Inflammatory macrophage treated with lipopolysaccharide for 4 hours (primary cell): ENCODE measurements at regions not wholly inside any gene's neighbourhood (a gene's known extent, or its start where the extent isn't known, plus 50 kb on each side); places are given as distances from the start of the nearest gene placed in this dataset.
A peak's percentile ranks its signal among the peaks of the same experiment; 100 is the strongest.
"Not testable (repeated sequence)": the region's sequence is repeated elsewhere in the genome, so short reads cannot be mapped to it uniquely, and the experiment has no call there.

Source experiments
- DNase-seq: peaks from one replicate; pipeline ENCODE4 v3.0.0-alpha.2; 2020

DNA sequence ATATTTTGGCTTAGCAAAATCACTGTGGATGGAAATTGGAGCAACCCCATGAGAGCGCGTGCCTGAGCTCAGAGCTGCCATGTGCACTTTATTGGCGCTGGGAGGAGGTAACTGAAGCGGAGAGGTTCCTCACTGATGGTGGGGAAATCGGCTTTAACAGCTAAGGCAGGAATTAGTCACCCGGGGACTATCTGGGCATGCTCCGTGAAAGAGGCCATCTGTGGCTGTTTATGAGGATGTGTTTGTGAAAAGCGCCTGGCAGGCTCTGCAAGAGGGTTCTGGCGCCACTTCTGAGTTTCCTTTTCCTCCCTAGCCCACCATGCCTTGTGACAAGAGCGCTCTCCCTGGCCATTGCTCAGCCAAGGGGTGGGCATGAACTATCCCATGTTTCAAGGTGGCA lies 815.6 kb downstream of the UQCRFS1 start:
- no peak for DNase-seq

DNA sequence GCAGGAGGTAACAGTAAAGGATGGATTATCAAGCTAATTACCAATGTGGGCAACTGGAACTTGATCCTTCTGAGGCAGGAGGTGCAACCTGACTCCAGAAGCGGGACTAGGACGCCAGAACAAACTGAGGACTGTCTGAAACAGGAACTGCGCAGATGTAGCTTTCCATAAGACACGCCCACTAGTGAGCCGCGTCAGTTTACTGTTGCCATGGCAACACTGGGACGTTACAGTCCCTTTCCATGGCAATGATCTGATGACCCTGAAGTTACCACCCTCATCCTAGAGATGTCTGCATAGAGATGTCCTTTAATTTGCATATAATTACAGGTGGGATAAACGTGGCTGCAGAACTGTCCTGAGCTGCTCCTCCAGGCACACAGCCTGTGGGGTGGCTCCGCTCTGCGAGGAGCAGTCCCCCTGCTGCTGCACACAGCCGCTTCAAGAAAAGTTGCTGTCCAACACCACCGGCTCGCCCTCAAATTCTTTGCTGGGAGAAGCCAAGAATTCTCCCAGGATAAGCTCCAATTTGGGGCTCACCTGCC lies 816.6 kb downstream of the UQCRFS1 start:
- no peak for DNase-seq

DNA sequence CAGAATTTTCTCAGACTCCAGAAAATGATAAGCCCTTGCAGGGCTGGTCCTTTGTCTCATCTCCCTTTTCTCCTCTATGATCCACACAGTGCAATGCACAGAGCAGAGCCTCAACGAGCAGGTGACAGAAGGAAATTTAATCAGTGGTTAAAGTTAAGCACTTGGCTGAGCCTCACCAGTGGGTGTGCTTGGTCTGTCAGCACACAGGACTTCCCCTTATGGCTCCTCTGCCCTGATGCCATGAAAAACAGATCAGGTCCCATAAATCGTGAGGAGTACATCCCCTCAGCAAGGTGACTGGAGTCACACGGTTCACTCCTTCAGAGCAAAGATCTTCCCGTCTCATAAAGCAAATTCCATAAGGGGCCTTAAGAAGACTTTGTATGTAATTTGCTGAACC lies 818.2 kb downstream of the UQCRFS1 start:
- DNase-seq: no peak

DNA sequence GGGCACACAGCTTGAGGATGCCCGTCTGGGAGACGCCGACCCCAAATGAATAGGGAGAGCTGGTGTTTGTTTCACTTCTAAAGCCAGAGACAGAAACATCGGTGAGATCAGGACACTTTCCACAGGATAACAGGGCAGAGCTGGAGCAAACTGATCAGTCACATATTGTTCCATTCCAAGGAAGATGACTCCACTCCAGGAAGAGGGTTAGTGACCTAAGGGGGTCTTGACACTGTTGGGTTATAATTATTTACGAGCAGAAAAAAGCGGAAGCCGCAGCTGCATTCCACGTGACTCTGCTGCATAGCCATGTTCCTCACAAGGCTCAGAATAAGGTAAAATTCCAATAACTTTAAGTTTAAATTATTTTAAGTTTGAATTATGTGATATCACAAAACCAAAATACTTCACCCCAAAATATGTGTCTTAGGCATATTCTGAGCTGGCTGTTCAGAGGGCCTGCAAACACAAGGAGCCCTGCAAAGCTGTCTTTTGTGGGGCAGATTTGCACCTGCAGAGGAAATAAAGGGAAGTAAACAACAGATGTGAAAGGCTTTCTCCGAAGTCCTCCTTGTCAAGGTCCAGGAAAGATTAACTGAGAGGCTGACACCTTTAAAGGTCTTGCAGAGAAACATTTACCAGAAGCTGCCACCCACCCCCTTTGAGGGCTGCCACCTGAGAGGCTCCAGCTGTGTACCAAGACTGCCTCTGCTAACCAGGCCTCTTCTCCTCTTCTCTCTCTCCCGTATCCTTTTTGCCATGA lies 819.2 kb downstream of the UQCRFS1 start:
- no peak for DNase-seq

DNA sequence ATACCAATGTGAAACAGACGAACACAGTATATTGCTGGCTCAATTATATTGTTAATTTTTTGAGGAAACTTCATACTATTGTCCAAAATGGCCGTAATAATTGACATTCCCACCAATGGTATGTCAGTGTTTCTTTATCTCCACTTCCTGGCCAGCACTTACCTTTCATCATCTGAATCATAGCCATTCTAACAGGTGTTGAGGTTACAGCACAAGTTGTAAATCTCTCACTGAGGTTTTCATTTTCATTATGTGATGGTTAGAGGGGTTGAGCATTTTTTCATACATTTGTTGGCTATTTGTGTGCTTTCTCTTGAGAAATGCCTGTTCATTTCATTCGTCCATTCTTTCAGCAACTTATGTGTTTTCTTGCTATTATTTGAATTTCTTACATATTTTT lies 824.0 kb downstream of the UQCRFS1 start:
- DNase-seq: no peak

DNA sequence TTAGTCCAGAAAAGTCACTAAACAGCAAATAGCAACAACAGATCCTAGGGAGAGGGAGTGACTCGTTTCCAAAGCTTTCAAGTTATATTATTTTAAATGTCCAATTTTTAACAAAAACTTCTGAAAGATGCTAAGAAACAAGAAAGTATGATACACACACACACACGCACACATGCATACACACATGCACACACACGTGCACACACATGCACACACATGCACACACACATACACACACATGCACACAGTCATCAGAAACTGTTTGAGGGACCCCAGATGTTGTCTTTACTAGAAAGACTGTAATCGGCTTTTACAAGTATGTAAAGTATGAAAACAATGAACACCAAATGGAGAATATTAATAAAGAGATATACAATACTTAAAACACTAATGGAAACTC lies 825.4 kb downstream of the UQCRFS1 start:
- DNase-seq: no peak

DNA sequence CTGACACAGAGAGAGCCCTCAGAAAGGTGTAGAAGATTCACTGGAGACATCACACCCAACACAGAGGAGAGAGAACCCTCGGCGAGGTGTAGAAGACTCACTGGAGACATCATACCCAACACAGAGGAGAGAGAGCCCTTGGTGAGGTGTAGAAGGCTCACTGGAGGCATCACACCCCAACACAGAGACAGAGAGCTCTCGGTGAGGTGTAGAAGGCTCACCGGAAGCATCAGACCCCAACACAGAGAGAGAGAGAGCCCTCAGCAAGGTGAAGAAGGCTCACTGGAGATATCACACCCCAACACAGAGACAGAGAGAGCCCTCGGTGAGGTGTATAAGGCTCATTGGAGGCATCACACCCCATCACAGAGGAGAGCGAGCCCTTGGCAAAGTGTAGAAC lies 826.5 kb downstream of the UQCRFS1 start:
- DNase-seq: no peak

DNA sequence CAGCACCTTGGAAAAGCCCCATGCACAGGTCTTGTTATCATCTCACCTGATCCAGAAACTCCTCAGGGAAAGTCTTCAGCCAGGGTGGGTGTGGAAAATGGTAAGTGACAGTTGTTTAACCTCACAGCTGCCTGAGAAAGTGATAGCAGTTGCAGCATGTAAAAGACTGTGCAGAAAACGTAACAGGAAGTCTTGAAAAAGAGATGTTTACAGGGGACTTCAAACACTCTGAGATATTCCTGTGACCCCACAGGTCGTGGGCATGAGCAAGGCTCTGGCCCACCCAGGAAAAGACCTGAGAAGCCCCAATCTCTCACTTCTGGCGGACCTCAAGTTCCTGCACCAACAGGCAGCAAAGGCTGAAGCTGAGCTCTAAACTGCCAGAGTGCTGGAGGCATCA lies 826.9 kb downstream of the UQCRFS1 start:
- no peak for DNase-seq

DNA sequence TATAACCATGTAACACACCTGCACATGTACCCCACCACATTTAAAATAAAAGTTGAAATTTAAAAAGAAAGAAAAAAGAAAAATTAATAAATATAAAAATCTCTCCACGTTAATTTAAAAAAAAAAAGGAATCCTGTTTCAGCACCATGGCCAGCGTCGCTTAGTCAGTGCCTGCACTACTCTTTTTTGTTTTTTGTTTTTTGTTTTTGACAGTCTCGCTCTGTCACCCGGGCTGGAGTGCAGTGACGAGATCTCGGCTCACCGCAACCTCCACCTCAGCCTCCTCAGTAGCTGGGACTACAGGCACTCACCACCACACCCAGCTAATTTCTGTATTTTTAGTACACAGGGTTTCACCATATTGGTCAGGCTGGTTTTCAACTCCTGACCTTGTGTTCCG lies 835.9 kb downstream of the UQCRFS1 start:
- DNase-seq: no peak

DNA sequence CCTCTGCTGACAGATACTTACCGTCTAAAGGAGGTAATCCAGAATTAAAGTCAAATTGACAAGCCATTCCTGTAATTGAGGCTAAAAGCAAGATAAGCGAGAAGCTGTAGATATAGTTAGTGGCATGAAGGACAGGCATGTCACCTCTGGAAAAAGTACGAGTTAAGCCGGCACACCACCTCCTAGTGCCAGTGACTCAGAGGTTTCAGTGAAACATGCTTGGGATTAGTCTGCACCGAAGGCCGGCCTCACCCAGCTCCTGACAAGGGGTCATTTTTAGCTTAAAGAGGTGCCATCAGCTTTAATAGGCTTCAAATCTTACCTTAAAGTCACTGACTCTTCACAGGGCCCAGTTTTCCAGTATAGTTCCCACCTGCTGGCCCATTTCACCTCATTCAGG lies 838.0 kb downstream of the UQCRFS1 start:
- no peak for DNase-seq

DNA sequence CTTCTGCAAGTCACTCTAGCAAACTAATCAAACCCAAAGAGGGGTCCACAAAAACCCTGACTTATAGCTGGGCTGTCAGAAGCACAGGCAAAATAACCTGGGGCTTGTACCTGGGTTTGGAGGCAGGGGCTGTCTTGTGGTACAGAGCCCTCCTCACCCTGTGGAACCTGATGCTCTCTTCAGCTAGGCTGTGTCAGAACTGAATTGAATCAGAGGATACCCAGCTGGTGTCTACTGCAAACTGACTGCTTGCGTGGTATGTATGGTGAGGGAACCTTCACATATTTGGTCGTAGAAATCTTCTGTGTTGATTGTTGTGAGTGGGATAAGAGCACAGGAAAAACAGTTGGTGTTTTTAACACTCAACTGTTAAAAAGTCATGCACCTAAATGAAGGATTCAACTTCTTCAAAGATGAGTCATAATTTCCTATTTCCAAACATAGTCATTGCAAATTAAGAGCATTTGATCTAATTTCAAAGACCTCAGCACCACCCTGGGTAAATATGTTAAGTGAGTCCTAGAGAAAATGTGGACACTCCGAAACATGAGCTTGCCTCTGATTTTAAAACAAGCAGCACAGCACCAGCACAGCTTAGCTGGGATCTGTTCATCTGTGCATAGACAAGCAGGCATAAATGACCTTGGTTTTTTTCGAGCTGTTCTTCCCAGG lies 840.2 kb downstream of the UQCRFS1 start:
- DNase-seq: no peak

DNA sequence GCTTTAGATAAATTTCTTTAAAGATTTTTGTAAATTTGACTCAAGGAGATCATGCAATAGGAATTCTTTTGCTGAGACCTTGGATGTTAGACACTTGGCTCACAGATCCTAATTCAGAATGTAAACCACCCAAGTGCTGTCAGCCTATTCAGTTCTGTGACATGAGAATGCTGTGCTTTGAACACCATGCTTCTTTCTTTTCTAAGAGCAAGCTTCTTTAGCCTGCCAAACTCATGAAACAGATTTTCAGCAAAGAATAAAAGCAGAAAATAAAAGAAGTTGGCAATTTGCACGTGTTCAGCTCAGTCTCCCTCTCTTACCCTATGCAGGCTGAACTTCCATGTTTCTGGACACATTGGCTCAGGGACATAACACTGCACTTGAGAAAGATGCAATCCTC lies 845.8 kb downstream of the UQCRFS1 start:
- DNase-seq: no peak

DNA sequence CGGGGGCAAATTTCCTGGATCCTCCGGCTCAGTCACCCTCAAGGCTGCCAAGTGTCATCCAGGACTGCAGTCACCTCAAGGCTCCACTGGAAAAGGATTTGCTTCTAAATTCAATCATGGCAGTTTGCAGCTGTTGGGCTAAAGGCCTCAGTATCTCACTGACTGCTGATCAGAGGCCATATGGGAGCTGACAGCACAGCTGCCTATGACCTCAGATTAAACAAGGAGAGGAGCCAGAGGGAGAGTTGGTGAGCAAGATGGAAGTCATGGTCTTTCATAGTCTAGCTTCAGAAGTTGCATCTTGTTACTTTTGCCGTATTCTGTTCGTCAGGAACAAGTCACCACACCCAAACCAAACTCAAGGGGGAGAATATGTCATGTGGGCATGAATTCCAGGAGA lies 849.7 kb downstream of the UQCRFS1 start:
- no peak for DNase-seq

DNA sequence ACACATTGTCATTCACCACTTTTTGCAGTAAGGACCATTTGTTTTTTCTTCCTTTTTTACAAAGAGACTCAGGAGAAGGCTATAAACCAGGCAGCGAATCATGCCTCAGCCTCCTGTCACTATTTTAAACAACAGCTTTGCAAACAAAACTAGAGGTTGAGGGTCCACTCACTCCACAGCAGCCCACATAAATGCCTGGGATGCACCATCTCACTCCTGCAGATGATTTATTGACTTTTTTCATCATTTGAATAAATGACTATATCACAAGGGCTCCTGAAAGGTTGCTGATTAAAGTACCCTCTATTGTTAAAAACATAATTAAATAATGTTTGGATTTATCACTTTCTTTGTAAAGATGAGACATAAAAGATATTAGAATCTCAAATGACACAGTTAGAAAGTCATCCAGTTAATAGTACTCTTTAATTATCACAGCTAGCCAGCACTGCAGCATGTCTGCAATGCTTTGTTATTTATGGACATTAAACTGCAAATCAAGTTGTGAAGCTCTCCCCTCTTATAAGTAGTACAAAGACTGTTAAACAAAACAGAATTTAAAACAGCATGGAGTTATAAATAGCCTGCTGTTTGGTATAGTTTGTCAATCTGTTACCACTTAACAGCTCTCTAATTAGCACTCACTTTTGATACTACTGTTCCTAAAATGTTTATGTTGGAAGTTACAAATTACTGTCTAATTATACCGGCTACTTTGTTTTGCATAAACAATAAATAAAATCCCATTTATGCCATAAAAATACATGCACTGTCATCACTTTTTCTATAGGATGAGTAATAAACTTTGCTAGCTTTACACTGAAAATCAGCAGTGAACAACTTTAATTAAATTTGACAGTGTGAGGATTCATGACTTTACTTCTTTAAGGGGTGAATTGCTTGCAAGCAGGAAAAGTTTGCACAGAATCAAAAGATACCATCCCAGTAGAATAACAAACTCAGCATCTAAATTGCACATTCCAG lies 853.2 kb downstream of the UQCRFS1 start:
- DNase-seq: no peak

DNA sequence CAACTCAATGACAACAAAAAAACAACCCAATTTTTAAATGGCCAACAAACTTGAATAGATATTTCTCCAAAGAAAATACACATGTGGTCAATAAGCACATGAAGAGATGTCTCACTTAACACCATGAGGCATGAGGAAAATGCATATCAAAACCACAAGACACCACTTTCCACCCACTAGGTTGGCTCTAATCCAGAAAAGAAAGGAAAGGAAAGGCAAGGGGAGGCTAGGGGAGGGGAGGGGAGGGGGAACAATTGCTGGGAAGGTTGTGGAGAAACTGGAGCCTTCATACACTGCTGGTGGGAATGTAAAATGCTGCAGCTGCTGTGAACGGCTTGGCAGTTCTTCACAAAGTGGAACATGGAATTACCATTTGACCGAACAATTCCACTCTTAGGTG lies 854.3 kb downstream of the UQCRFS1 start:
- no peak for DNase-seq

DNA sequence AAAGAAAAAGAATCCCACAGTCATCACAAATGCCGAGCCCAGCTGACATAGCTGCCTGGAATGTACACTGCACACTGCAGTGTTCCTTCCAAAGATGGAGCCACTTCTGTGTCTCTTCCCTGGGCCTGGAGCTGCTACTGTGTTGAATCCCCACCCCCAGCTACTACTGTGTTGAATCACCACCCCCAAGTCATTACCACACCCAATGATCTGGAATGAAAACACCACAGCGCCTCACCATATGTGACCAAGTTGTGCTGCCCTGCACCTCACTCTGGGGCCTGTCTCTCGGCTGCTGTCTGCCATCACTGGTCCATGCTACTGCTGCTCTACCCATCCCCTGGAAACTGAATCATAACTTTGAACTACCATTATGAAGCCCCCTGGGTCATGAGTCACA lies 861.2 kb downstream of the UQCRFS1 start:
- DNase-seq: no peak

DNA sequence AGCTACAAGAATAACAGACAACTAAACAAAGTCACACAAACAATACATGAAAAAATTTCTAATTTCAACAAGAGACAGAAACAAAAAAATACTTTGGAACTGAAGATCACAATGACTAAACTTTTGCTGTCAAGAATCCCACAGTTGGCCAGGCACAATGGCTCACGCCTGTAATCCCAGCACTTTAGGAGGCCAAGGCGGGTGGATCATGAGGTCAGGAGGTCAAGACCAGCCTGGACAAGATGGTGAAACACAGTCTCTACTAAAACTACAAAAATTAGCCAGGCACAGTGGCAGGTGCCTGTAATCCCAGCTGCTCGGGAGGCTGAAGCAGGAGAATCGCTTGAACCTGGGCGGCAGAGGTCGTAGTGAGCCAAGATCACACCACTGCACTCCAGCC lies 861.6 kb downstream of the UQCRFS1 start:
- not testable (repeated sequence) for DNase-seq

DNA sequence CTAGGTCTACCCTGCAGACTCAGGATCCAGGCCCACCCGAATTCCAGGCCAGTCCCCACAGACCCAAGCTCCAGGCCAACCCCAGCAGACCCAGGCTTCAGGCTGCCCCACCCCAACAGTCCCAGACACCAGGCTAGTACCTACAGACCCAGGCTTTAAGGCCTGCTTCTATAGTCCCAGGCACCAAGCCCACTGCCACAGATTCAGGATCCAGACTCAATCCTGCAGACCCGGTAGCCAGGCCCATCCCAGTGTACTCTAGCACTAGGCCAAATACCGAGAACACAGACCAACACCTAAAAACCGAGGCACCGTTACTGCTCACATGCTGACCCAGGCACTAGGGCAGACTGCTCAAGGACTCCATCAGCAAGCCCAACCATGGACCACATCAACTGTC lies 862.3 kb downstream of the UQCRFS1 start:
- DNase-seq: no peak

DNA sequence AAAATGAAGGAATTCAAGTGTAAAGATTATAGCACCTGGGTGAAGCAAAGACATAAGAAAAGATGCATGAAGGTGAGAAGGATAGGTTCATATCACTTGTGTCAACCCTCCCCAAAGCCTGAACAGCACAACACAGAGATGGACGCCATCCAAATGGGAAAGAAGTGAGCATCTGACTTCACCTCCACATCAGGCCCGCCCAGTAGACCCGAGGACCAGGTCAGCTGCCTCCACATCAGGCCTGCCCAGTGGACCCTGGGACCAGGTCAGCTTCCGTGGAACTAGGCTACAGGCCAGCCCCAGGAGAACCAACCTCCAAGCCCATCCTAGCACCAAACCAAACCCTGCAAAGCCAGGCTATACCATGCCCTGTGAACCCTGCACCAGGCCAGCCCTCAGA lies 862.9 kb downstream of the UQCRFS1 start:
- DNase-seq: no peak

DNA sequence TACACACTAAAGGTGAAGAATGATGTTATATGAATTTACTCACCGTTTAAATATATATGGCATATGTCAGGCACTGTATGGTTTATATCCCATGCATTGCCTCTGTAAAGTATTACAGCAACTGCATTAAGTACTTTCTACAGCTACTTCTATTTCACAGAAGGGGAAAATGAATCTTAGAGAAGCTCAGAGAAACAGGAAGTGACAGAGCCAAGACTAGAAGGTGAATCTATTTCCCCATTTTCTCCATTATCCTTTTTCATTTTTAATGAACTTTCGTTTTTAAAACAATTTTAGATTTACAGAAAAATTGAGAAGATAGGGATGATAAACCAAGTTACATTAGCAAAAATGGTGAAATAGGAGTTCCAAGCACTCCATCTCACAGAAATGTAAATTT lies 863.3 kb downstream of the UQCRFS1 start:
- DNase-seq: peak; percentile 2

DNA sequence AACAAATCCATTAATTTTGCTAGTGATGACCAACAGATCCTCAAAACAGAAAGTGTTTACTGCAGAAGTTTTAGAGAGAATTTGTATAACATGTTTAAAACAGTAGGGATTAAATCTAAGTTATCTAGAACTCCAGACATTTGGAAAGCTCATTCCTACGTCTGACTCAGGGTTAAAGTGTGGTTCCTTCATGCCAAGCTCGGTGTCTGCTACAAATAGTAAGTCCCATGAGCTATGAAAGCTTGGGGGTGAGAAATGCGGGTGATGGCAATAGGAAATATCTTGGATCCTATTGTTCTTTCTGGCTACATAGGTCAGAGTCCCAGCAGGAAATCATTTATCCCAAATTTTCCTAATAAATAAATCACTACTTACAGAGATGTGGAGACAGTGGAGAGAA lies 867.1 kb downstream of the UQCRFS1 start:
- DNase-seq: no peak

DNA sequence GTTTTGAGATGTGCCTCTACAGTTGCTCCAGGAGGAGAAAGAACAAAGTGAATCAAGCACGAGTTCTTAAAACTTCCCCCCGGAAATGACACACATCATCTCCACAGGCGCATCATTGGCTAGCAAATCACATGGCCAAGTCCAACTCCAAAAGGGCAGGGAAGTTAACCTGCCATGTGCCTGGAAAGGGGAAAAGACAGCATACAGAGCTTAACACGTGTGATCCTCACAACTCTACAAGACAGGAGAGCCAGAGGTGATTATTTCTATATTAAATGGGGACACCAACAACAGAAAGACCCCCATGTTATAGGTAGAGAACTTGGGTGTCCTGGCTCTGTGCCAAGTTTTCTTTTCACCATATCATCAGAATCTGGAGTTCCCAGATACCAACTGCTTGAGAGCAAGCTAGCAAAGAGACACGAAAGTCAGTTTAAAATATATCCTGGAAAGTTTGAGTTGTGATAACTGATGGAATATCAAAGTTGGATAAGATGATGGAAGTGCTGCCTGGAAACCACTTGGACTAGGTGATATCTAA lies 871.1 kb downstream of the UQCRFS1 start:
- no peak for DNase-seq

DNA sequence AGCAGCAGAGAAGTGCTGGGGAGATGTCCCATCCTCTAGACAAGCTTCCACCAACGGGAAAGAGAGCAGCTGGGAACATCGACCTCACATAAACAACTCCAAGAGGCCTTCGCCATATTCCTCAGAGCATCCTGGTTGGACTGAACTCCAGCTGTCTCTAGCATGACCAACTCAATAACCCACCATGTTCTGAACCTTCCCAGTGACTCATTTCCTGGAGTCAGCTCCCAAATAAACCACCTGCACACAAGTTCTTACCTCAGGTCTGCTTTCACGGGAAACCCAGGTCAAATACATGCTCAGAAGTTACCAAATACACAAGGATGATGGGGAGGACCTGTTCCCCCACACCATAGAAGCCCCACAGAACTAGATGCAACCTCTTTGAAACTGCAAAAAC lies 878.5 kb downstream of the UQCRFS1 start:
- DNase-seq: no peak
